ENCODE measurements at regions not wholly inside any gene's neighbourhood (a gene's known extent, or its start where the extent isn't known, plus 50 kb on each side); places are given as distances from the start of the nearest gene placed in this dataset.

DNA sequence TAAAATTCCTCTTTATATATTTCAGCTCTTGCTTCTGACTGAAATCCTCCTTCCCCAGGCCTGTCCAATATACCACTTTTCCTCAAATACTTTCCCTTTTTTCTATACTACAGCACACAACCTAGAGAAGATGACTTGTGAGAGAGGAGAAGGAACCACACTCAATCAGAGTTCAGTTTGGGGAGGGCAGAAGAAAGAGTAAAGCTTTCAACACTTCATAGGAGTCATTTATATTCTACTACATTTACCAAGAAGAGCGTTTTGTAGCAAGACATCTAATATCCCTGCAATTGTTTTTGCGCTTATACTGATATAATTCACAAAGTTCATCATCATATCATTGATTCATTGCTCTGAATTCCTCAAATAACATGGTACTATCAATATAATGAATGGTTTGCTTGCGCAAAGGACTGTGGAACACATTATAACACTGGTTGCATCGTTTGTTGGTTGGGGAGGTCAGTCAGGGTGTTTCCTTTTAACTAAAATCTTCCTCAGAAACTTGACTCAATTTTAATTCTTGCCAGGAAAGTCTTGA, 792.5 kb upstream of the CELF2 start:
- no peak for TF ChIP-seq EZH2 (IDR thresholded peaks at IDR 0.05; ENCODE audit: borderline replicate concordance, low read length)
- TF ChIP-seq, protein P1, sequence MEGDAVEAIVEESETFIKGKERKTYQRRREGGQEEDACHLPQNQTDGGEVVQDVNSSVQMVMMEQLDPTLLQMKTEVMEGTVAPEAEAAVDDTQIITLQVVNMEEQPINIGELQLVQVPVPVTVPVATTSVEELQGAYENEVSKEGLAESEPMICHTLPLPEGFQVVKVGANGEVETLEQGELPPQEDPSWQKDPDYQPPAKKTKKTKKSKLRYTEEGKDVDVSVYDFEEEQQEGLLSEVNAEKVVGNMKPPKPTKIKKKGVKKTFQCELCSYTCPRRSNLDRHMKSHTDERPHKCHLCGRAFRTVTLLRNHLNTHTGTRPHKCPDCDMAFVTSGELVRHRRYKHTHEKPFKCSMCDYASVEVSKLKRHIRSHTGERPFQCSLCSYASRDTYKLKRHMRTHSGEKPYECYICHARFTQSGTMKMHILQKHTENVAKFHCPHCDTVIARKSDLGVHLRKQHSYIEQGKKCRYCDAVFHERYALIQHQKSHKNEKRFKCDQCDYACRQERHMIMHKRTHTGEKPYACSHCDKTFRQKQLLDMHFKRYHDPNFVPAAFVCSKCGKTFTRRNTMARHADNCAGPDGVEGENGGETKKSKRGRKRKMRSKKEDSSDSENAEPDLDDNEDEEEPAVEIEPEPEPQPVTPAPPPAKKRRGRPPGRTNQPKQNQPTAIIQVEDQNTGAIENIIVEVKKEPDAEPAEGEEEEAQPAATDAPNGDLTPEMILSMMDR (IDR thresholded peaks at IDR 0.05; ENCODE audit: low read length): no peak
- no peaks in the 10 kb centered on the region for H4K20me1 ChIP-seq (ENCODE audit: insufficient read depth, low read length)
- H3K27ac ChIP-seq (ENCODE audit: low read depth, low read length, poor library complexity, severe bottlenecking): no peak overlapping the region
- H3K9me2 ChIP-seq (ENCODE audit: low read depth, low read length): no peaks in the 10 kb centered on the region
- H3K9ac ChIP-seq (ENCODE audit: low read length): no peak overlapping the region
- no peaks in the 10 kb centered on the region for H3K27me3 ChIP-seq (ENCODE audit: insufficient read depth, low read length)
- H3K4me1 ChIP-seq (ENCODE audit: insufficient read depth, low read length, severe bottlenecking): no peaks in the 10 kb centered on the region
- no peaks in the 10 kb centered on the region for H3K36me3 ChIP-seq (ENCODE audit: insufficient read depth, low read length)
- H3F3A ChIP-seq (ENCODE audit: insufficient read depth, low read length): no peaks in the 10 kb centered on the region
- no peak overlapping the region for H3K4me3 ChIP-seq (ENCODE audit: low read depth, low read length, poor library complexity, severe bottlenecking)
- H3K9me3 ChIP-seq (ENCODE audit: low read length): no peaks in the 10 kb centered on the region
- no peak overlapping the region for H3K4me2 ChIP-seq (ENCODE audit: low read length)
- no peak overlapping the region for H2AFZ ChIP-seq (ENCODE audit: low read length)
- no peaks in the 10 kb centered on the region for H3K79me2 ChIP-seq (ENCODE audit: insufficient read depth, low read length)

DNA sequence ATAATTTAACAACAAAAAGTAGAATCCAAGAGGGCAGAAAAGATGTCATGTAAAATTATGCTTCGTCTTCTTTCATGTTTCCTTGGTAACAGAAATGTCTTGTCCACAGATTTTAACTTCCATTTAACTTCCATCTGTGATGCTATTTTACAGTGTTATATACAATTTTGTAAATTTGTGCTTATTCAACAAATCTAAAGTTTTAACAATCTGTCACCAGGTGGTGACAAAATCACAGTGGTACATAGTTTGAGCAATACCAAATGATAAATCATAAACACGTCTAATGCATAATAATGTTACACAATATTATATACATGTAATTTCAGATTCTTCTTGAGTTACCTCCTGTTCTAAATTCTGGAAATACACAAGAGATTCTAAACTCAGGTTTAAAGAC, 784.4 kb upstream of the CELF2 start:
- no peaks in the 10 kb centered on the region for H3K9me2 ChIP-seq (ENCODE audit: low read depth, low read length)
- H3K9ac ChIP-seq (ENCODE audit: low read length): no peak overlapping the region
- H3K79me2 ChIP-seq (ENCODE audit: insufficient read depth, low read length): no peaks in the 10 kb centered on the region
- no peaks in the 10 kb centered on the region for H3F3A ChIP-seq (ENCODE audit: insufficient read depth, low read length)
- H4K20me1 ChIP-seq (ENCODE audit: insufficient read depth, low read length): no peaks in the 10 kb centered on the region
- TF ChIP-seq EZH2 (IDR thresholded peaks at IDR 0.05; ENCODE audit: borderline replicate concordance, low read length): no peak
- TF ChIP-seq, protein P1 (IDR thresholded peaks at IDR 0.05; ENCODE audit: low read length): no peak
- H3K27ac ChIP-seq (ENCODE audit: low read depth, low read length, poor library complexity, severe bottlenecking): no peak overlapping the region
- no peaks in the 10 kb centered on the region for H3K36me3 ChIP-seq (ENCODE audit: insufficient read depth, low read length)
- no peak overlapping the region for H2AFZ ChIP-seq (ENCODE audit: low read length)
- no peak overlapping the region for H3K4me2 ChIP-seq (ENCODE audit: low read length)
- H3K27me3 ChIP-seq (ENCODE audit: insufficient read depth, low read length): no peaks in the 10 kb centered on the region
- no peaks in the 10 kb centered on the region for H3K9me3 ChIP-seq (ENCODE audit: low read length)
- no peak overlapping the region for H3K4me3 ChIP-seq (ENCODE audit: low read depth, low read length, poor library complexity, severe bottlenecking)
- no peaks in the 10 kb centered on the region for H3K4me1 ChIP-seq (ENCODE audit: insufficient read depth, low read length, severe bottlenecking)

DNA sequence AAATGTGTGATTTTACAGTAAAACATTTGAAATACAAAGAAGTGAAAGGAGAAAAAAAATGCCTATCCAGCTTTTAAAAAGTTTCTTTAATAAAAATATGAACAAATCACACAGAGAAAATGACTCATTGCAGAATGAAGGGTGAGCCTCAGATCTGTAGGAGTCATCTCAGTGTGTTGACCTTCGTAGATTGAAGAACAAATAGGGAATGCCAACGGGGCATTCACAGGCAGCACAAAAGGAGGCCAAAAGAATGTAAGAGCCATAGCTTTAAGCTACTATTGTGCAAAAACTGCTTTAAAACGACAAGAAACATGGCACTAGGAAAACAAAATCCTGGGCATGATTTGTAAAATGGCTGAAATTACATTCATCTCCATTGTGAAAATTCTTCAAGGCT, 782.7 kb upstream of the CELF2 start:
- Histone ChIP-seq H3K4me3 (ENCODE audit: low read depth, low read length, poor library complexity, severe bottlenecking) (no peak overlapping the region), H3K9me2 (ENCODE audit: low read depth, low read length) (no peaks in the 10 kb centered on the region), H3K79me2 (ENCODE audit: insufficient read depth, low read length) (no peaks in the 10 kb centered on the region), H3F3A (ENCODE audit: insufficient read depth, low read length) (no peaks in the 10 kb centered on the region), H3K27me3 (ENCODE audit: insufficient read depth, low read length) (no peaks in the 10 kb centered on the region), H3K9ac (ENCODE audit: low read length) (no peak overlapping the region), H4K20me1 (ENCODE audit: insufficient read depth, low read length) (no peaks in the 10 kb centered on the region), H2AFZ (ENCODE audit: low read length) (no peak overlapping the region), H3K4me1 (ENCODE audit: insufficient read depth, low read length, severe bottlenecking) (no peaks in the 10 kb centered on the region), H3K36me3 (ENCODE audit: insufficient read depth, low read length) (no peaks in the 10 kb centered on the region), H3K27ac (ENCODE audit: low read depth, low read length, poor library complexity, severe bottlenecking) (no peak overlapping the region), H3K9me3 (ENCODE audit: low read length) (no peaks in the 10 kb centered on the region), H3K4me2 (ENCODE audit: low read length) (no peak overlapping the region)
- TF ChIP-seq EZH2 (IDR thresholded peaks at IDR 0.05; ENCODE audit: borderline replicate concordance, low read length): no peak
- TF ChIP-seq, protein P1 (IDR thresholded peaks at IDR 0.05; ENCODE audit: low read length): no peak
